Keratinocyte (primary cell): ENCODE measurements at regions not wholly inside any gene's neighbourhood (a gene's known extent, or its start where the extent isn't known, plus 50 kb on each side); places are given as distances from the start of the nearest gene placed in this dataset.

Experiments used
- DNase-seq: peaks from one replicate; pipeline ENCODE4 v3.0.0-alpha.2; 2011; ENCODE audit warnings: low read depth, missing footprints, low spot score
- FAIRE-seq: peaks from 2 replicates; lab custom pipeline; 2011; peaks lifted over from hg19 to GRCh38; lab: Jason Lieb, UNC
- H2AFZ ChIP-seq: 2 replicates; pipeline ENCODE4 v1.6.0; 2012; ENCODE audit warnings: low read length, control low read depth, inconsistent platforms; ENCODE audit not compliant: control insufficient read depth
- H3K27ac ChIP-seq: 2 replicates; pipeline ENCODE4 v1.5.1; 2011; ENCODE audit warnings: low read length; ENCODE audit not compliant: control insufficient read depth, insufficient read depth
- H3K27me3 ChIP-seq: 3 replicates; pipeline ENCODE4 v1.6.0; 2011; ENCODE audit warnings: low read length; ENCODE audit not compliant: control insufficient read depth, insufficient read depth; ENCODE audit errors: extremely low read depth
- H3K36me3 ChIP-seq, 2 experiments: 2 replicates in 1 of 2; 3 replicates in 1 of 2; pipeline ENCODE4 v1.5.1; 2011; ENCODE audit warnings: low read length in 2 of 2, mild to moderate bottlenecking in 1 of 2; ENCODE audit not compliant: control insufficient read depth in 2 of 2, insufficient read depth in 2 of 2; ENCODE audit errors: extremely low read depth in 1 of 2
- H3K4me1 ChIP-seq: 3 replicates; pipeline ENCODE4 v1.5.1; 2011; ENCODE audit warnings: low read length; ENCODE audit not compliant: control insufficient read depth, insufficient read depth; ENCODE audit errors: extremely low read depth
- H3K4me2 ChIP-seq: 3 replicates; pipeline ENCODE4 v1.6.0; 2011; ENCODE audit warnings: low read depth, low read length; ENCODE audit not compliant: control insufficient read depth, insufficient read depth; ENCODE audit errors: extremely low read depth
- H3K4me3 ChIP-seq, 3 experiments: fragments of 200-600 bp in 1 of 3; sonication (generic) in 1 of 3; 2 replicates in 2 of 3; 3 replicates in 1 of 3; pipeline ENCODE4 v1.5.1; 2011 to 2016; ENCODE audit warnings: low read length in 3 of 3, mild to moderate bottlenecking in 3 of 3, control low read depth in 2 of 3, inconsistent platforms in 1 of 3, low read depth in 1 of 3, mixed read lengths in 1 of 3, mixed run types in 1 of 3, moderate library complexity in 1 of 3; ENCODE audit not compliant: control insufficient read depth in 2 of 3, insufficient read depth in 2 of 3; ENCODE audit errors: extremely low read depth in 1 of 3
- H3K79me2 ChIP-seq: 2 replicates; pipeline ENCODE4 v1.6.0; 2012; ENCODE audit warnings: low read length; ENCODE audit not compliant: control insufficient read depth, insufficient read depth
- H3K9ac ChIP-seq: 3 replicates; pipeline ENCODE4 v1.6.0; 2011; ENCODE audit warnings: low read length; ENCODE audit not compliant: control insufficient read depth, insufficient read depth; ENCODE audit errors: extremely low read depth
- H3K9me1 ChIP-seq: 3 replicates; pipeline ENCODE4 v1.6.0; 2011; ENCODE audit warnings: low read length; ENCODE audit not compliant: control insufficient read depth, insufficient read depth; ENCODE audit errors: extremely low read depth
- H3K9me3 ChIP-seq: 2 replicates; pipeline ENCODE4 v1.5.1; 2012; ENCODE audit warnings: low read depth, low read length; ENCODE audit not compliant: control insufficient read depth
- H4K20me1 ChIP-seq: 3 replicates; pipeline ENCODE4 v1.6.0; 2011; ENCODE audit warnings: low read length; ENCODE audit not compliant: control insufficient read depth, insufficient read depth; ENCODE audit errors: extremely low read depth
- EZH2 ChIP-seq: IDR thresholded peaks from one replicate; pipeline ENCODE4 v1.6.1; 2012; ENCODE audit warnings: inconsistent platforms, mild to moderate bottlenecking, low read length, moderate library complexity
- dilution Hi-C: fragments of 300-500 bp; cut with MboI; formaldehyde crosslinking; loops from one replicate; pipeline ENCODE4 v1.7.0; 2020; ENCODE audit warnings: low sequenced_read_pairs; ENCODE audit not compliant: extremely low pct_ligation_motif_present
- TF ChIP-seq, protein P1 (sequence below), 3 experiments: IDR thresholded peaks in 1 of 3; conservative IDR thresholded peaks in 1 of 3; optimal IDR thresholded peaks in 1 of 3; 2 replicates in 2 of 3; 3 replicates in 1 of 3; pipeline versions ENCODE3 to v1.5.1; 2011; ENCODE audit warnings: low read length in 3 of 3, mild to moderate bottlenecking in 3 of 3, moderate library complexity in 2 of 3, control low read depth in 1 of 3, inconsistent platforms in 1 of 3; ENCODE audit not compliant: insufficient read depth in 2 of 3; ENCODE audit errors: extremely low read depth in 1 of 3

DNA sequence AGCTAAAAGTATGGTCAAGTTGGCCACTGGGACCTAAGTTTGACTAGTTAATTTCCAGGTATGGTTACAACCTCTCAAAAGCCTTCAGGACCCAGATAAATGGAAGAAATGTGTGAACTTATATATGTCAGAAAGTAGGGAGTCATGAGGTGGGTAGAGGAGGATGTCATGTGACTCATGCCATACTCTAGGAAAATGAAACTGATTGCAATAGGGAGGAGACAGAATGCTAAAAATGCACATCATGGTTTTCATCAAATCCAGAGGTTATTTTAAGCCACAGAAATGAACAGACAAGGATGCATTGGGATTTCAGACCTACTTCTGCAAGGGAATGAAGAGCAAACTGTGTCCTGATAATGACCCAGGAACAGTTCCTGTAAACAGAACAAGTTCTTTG is 310.0 kb downstream of the EDEM1 start:
- Histone ChIP-seq H3K9me1 (no peaks in the 10 kb centered on the region), H3K36me3 (no peaks in the 10 kb centered on the region), H3K4me1 (no peaks in the 10 kb centered on the region), H3K9me3 (no peaks in the 10 kb centered on the region), H3K27ac (no peak overlapping the region), H3K79me2 (no peaks in the 10 kb centered on the region), H3K27me3 (no peaks in the 10 kb centered on the region), H3K9ac (no peak overlapping the region), H4K20me1 (no peaks in the 10 kb centered on the region), H3K4me3 (no peak overlapping the region), H3K4me2 (no peak overlapping the region), H2AFZ (no peak overlapping the region)
- no peak for DNase-seq
- no peak for FAIRE-seq
- dilution Hi-C loops = no loop called here
- TF ChIP-seq EZH2 = no peak
- TF ChIP-seq, protein P1, sequence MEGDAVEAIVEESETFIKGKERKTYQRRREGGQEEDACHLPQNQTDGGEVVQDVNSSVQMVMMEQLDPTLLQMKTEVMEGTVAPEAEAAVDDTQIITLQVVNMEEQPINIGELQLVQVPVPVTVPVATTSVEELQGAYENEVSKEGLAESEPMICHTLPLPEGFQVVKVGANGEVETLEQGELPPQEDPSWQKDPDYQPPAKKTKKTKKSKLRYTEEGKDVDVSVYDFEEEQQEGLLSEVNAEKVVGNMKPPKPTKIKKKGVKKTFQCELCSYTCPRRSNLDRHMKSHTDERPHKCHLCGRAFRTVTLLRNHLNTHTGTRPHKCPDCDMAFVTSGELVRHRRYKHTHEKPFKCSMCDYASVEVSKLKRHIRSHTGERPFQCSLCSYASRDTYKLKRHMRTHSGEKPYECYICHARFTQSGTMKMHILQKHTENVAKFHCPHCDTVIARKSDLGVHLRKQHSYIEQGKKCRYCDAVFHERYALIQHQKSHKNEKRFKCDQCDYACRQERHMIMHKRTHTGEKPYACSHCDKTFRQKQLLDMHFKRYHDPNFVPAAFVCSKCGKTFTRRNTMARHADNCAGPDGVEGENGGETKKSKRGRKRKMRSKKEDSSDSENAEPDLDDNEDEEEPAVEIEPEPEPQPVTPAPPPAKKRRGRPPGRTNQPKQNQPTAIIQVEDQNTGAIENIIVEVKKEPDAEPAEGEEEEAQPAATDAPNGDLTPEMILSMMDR (optimal IDR thresholded peaks at IDR 0.05 in 1 of 3, IDR thresholded peaks at IDR 0.05 in 1 of 3, conservative IDR thresholded peaks at IDR 0.05 in 1 of 3; ENCODE audit: extremely low read depth in 1 of 3, insufficient read depth in 2 of 3, low read length in 3 of 3) = no peak

DNA sequence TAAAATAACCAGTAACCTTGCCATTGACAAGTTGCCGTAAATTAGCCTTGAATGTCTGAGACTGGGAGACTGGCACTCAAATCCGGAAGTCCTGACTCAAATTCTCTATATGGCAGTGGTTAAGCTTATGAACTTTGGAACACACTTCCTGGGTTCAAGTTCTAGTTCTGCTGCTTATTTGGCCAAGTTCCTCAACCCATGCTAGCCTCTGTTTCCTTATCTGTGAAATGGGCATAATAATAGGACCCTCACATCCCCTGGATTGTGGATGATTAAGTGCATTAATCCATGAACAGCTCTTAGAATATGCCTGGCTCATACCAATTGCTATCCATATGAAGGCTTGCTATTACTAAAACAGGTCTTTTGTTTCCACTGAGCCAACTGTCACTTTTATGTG is 311.5 kb downstream of the EDEM1 start:
- Histone ChIP-seq H3K4me1 (no peaks in the 10 kb centered on the region), H3K9me3 (no peaks in the 10 kb centered on the region), H3K9me1 (no peaks in the 10 kb centered on the region), H3K4me3 (no peak overlapping the region), H2AFZ (no peak overlapping the region), H3K27me3 (no peaks in the 10 kb centered on the region), H3K27ac (no peak overlapping the region), H3K4me2 (no peak overlapping the region), H4K20me1 (no peaks in the 10 kb centered on the region), H3K9ac (no peak overlapping the region), H3K36me3 (no peaks in the 10 kb centered on the region), H3K79me2 (no peaks in the 10 kb centered on the region)
- dilution Hi-C loops = no loop called here
- DNase-seq = no peak
- TF ChIP-seq EZH2 = no peak
- TF ChIP-seq, protein P1 (optimal IDR thresholded peaks at IDR 0.05 in 1 of 3, IDR thresholded peaks at IDR 0.05 in 1 of 3, conservative IDR thresholded peaks at IDR 0.05 in 1 of 3; ENCODE audit: extremely low read depth in 1 of 3, insufficient read depth in 2 of 3, low read length in 3 of 3) = no peak
- no peak for FAIRE-seq
